RWPE1 (cell line): ENCODE measurements at regions not wholly inside any gene's neighbourhood (a gene's known extent, or its start where the extent isn't known, plus 50 kb on each side); places are given as distances from the start of the nearest gene placed in this dataset.

Experiments
- CTCF ChIA-PET: fragments of 350-600 bp; sonication (Branson Sonifier 250); formaldehyde crosslinking; extraction: SDS; loops from one replicate; lab custom pipeline; 2021; lab: Yijun Ruan, JAX
- POLR2A ChIA-PET: fragments of 400-600 bp; formaldehyde crosslinking; extraction: SDS; loops from one replicate; lab custom pipeline; 2020; ENCODE audit warnings: antibody characterized with exemption; ENCODE audit not compliant: low non-redundant PET; lab: Yijun Ruan, JAX
- DNase-seq: peaks from one replicate; pipeline ENCODE4 v3.0.0; 2012; ENCODE audit warnings: low spot score
- H3K27ac ChIP-seq: fragments of 450-650 bp; 2 replicates; pipeline ENCODE4 v1.5.1; 2017
- CTCF ChIP-seq: fragments of 450-650 bp; conservative IDR thresholded peaks from 2 replicates; pipeline ENCODE4 v1.5.1; 2017; ENCODE audit warnings: low read depth, mild to moderate bottlenecking

GRCh38 chr2:183214680-183215079 lies 90.4 kb downstream of the NUP35 start:
- no peak for DNase-seq
- no peak overlapping the region for H3K27ac ChIP-seq
- CTCF ChIA-PET = no interaction called here
- POLR2A ChIA-PET = no interaction called here
- TF ChIP-seq CTCF = no peak

- CTCF ChIA-PET = no interaction called here
- TF ChIP-seq CTCF = no peak
- DNase-seq = no peak
Observed at GRCh38 chr2:183215917-183216316, 91.7 kb downstream of the NUP35 start.

GRCh38 chr2:183219888-183220287 lies 95.6 kb downstream of the NUP35 start:
- ChIA-PET POLR2A (no interaction called here), CTCF (interaction anchor here (0.7 to 0.8 kb wide), 2 partner anchors 553 to 1936 kb away, joined by 3 to 4 read pairs; no protein-coding TSS in a partner anchor)
- no peak overlapping the region for H3K27ac ChIP-seq
- no peak for TF ChIP-seq CTCF
- no peak for DNase-seq

More at GRCh38 chr2:183215917-183216316, 91.7 kb downstream of the NUP35 start:
- H3K27ac ChIP-seq = no peak overlapping the region
- POLR2A ChIA-PET = no interaction called here

- ChIA-PET CTCF (no interaction called here), POLR2A (no interaction called here)
- no peak overlapping the region for H3K27ac ChIP-seq
- DNase-seq = no peak
- TF ChIP-seq CTCF = no peak
Observed at GRCh38 chr2:183222751-183223150, 98.5 kb downstream of the NUP35 start.

- no peak for TF ChIP-seq CTCF
- ChIA-PET CTCF (no interaction called here), POLR2A (no interaction called here)
- H3K27ac ChIP-seq = no peak overlapping the region
- DNase-seq = no peak
Observed at GRCh38 chr2:183224948-183225347, 100.7 kb downstream of the NUP35 start.

GRCh38 chr2:183227176-183227575 lies 102.9 kb downstream of the NUP35 start:
- POLR2A ChIA-PET = no interaction called here
- no peak overlapping the region for H3K27ac ChIP-seq
- no peak for TF ChIP-seq CTCF
- DNase-seq = no peak
- CTCF ChIA-PET = no interaction called here

- DNase-seq = no peak
- no peak for TF ChIP-seq CTCF
- CTCF ChIA-PET = no interaction called here
- no peak overlapping the region for H3K27ac ChIP-seq
- POLR2A ChIA-PET = no interaction called here
Observed at GRCh38 chr2:183229386-183229785, 105.1 kb downstream of the NUP35 start.
